ENCODE measurements at regions not wholly inside any gene's neighbourhood (a gene's known extent, or its start where the extent isn't known, plus 50 kb on each side); places are given as distances from the start of the nearest gene placed in this dataset.
A peak's percentile ranks its signal among the peaks of the same experiment; 100 is the strongest.

- peak; percentile 24; the same call in 1 of the 2 replicates for TF ChIP-seq CTCF (conservative IDR thresholded peaks at IDR 0.05; ENCODE audit: low read depth, low read length)
- no peak for TF ChIP-seq EZH2phosphoT487 (IDR thresholded peaks at IDR 0.05; ENCODE audit: borderline replicate concordance, low read length)
Measured at GRCh38 chr14:29999013-29999539, 71.4 kb upstream of the PRKD1 start.
